GM23248 (cell line): ENCODE measurements at regions not wholly inside any gene's neighbourhood (a gene's known extent, or its start where the extent isn't known, plus 50 kb on each side); places are given as distances from the start of the nearest gene placed in this dataset.
A peak's percentile ranks its signal among the peaks of the same experiment; 100 is the strongest.

Experiments used
- DNase-seq: peaks from one replicate; pipeline ENCODE4 v3.0.0-alpha.2; 2015
- H2AFZ ChIP-seq: fragments of 200-600 bp; sonication (generic); 2 replicates; pipeline ENCODE4 v1.6.1; 2016; ENCODE audit warnings: antibody characterized with exemption
- H3F3A ChIP-seq: fragments of 200-600 bp; sonication (generic); 2 replicates; pipeline ENCODE4 v1.6.1; 2016; ENCODE audit warnings: mild to moderate bottlenecking, antibody characterized with exemption, mixed run types; ENCODE audit not compliant: insufficient read depth
- H3K27ac ChIP-seq: fragments of 200-600 bp; sonication (generic); 2 replicates; pipeline ENCODE4 v1.5.1; 2016; ENCODE audit warnings: mild to moderate bottlenecking
- H3K27me3 ChIP-seq: fragments of 200-600 bp; sonication (generic); replicated peaks from 2 replicates; pipeline ENCODE4 v1.6.1; 2016; ENCODE audit warnings: mild to moderate bottlenecking; ENCODE audit not compliant: insufficient read depth
- H3K36me3 ChIP-seq: fragments of 200-600 bp; sonication (generic); 2 replicates; pipeline ENCODE4 v1.6.1; 2016; ENCODE audit warnings: low read depth, mild to moderate bottlenecking
- H3K4me1 ChIP-seq: fragments of 200-600 bp; sonication (generic); 2 replicates; pipeline ENCODE4 v1.6.1; 2016; ENCODE audit warnings: mild to moderate bottlenecking; ENCODE audit not compliant: insufficient read depth
- H3K4me2 ChIP-seq: fragments of 200-600 bp; sonication (generic); one replicate; pipeline ENCODE4 v1.6.1; 2016; ENCODE audit warnings: mild to moderate bottlenecking; ENCODE audit not compliant: unreplicated experiment
- H3K4me3 ChIP-seq: fragments of 200-600 bp; sonication (generic); 2 replicates; pipeline ENCODE4 v1.5.1; 2016; ENCODE audit warnings: mild to moderate bottlenecking
- H3K79me2 ChIP-seq: fragments of 200-600 bp; sonication (generic); 2 replicates; pipeline ENCODE4 v1.6.1; 2016; ENCODE audit warnings: mild to moderate bottlenecking; ENCODE audit not compliant: insufficient read depth
- H3K9ac ChIP-seq: fragments of 200-600 bp; sonication (generic); 2 replicates; pipeline ENCODE4 v1.6.1; 2016; ENCODE audit warnings: mild to moderate bottlenecking
- H3K9me2 ChIP-seq: fragments of 200-600 bp; sonication (generic); 2 replicates; pipeline ENCODE4 v1.6.1; 2016; ENCODE audit warnings: mixed run types, mild to moderate bottlenecking, moderate library complexity; ENCODE audit not compliant: insufficient read depth
- H3K9me3 ChIP-seq: fragments of 200-600 bp; sonication (generic); one replicate; pipeline ENCODE4 v1.6.1; 2017; ENCODE audit warnings: low read depth
- H4K20me1 ChIP-seq: fragments of 200-600 bp; sonication (generic); 2 replicates; pipeline ENCODE4 v1.6.0; 2016; ENCODE audit not compliant: insufficient read depth
- EZH2 ChIP-seq: fragments of 200-600 bp; sonication (generic); IDR thresholded peaks from 2 replicates; pipeline ENCODE4 v1.6.1; 2018; ENCODE audit warnings: antibody characterized with exemption, mild to moderate bottlenecking; ENCODE audit not compliant: insufficient read depth, poor library complexity, severe bottlenecking
- EZH2phosphoT487 ChIP-seq: fragments of 200-600 bp; sonication (generic); IDR thresholded peaks from 2 replicates; pipeline ENCODE4 v1.6.1; 2018; ENCODE audit warnings: antibody characterized with exemption, moderate library complexity, mild to moderate bottlenecking, low read depth; ENCODE audit not compliant: insufficient read depth
- WGBS, 2 experiments: methylation state at CpG; one replicate each; pipeline ENCODE4 v1.1.6; 2015 to 2017; ENCODE audit warnings: low lambda C conversion rate in 2 of 2, low coverage in 1 of 2; ENCODE audit errors: missing lambda C conversion rate in 2 of 2; 5-methylcytosine and 5-hydroxymethylcytosine counted together
- in situ Hi-C: fragments of 300-500 bp; cut with MboI; formaldehyde crosslinking; loops from 2 replicates; pipeline ENCODE4 v1.15.0; 2020

DNA sequence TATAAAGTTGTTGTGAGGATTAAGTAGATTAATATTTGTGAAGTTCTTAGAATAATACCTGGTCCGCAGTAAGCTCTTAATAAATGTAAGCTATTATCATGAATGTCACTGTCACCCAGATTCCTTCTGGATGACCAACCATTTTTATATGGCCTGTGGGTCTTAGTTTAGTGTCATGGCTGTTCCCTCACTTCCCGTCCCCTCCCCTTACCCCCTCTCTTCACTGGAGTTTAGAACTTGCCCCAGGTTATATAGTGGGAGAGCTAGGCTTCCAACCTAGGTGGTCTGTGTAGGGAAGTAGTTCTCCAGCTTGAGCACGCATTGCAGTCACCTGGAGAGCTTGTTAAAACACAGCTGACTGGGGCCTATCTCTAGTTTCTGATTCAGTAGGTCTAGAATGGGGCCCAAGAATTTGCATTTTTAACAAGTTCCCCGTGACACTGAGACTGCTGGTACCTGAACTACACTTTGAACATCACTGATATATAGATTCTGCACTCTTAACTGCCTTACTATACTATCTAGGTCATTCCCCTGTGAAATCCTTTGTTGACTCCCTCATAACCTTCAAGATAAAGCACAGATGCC lies 66.9 kb upstream of the PLAC1 start:
- no peaks in the 10 kb centered on the region for H3K27me3 ChIP-seq
- WGBS, 2 experiments = 85 to 100% methylated on average over 3 to 4 of the region's 4 CpGs
- no peaks in the 10 kb centered on the region for H4K20me1 ChIP-seq
- H3K4me3 ChIP-seq = no peak overlapping the region
- H3K9me3 ChIP-seq = no peaks in the 10 kb centered on the region
- H3K4me2 ChIP-seq = no peak overlapping the region
- H3F3A ChIP-seq = no peaks in the 10 kb centered on the region
- DNase-seq = no peak
- H3K36me3 ChIP-seq = no peaks in the 10 kb centered on the region
- TF ChIP-seq EZH2 = no peak
- no peak overlapping the region for H3K9ac ChIP-seq
- H3K9me2 ChIP-seq = no peaks in the 10 kb centered on the region
- no peaks in the 10 kb centered on the region for H3K4me1 ChIP-seq
- in situ Hi-C loops = no loop called here
- H2AFZ ChIP-seq = no peak overlapping the region
- H3K27ac ChIP-seq = no peak overlapping the region
- H3K79me2 ChIP-seq = no peaks in the 10 kb centered on the region

GRCh38 chrX:134721766-134722532 lies 63.7 kb upstream of the PLAC1 start:
- no peak for TF ChIP-seq EZH2phosphoT487
- TF ChIP-seq EZH2 = no peak
- Histone ChIP-seq H3K9me2 (no peaks in the 10 kb centered on the region), H3F3A (peaks cover 9% of the 10 kb centered on the region; the same call in 1 of the 2 replicates), H3K27me3 (no peaks in the 10 kb centered on the region), H3K9ac (no peak overlapping the region), H3K27ac (no peak overlapping the region), H3K36me3 (no peaks in the 10 kb centered on the region), H4K20me1 (no peaks in the 10 kb centered on the region), H3K4me1 (peaks cover 13% of the 10 kb centered on the region), H2AFZ (no peak overlapping the region), H3K4me3 (no peak overlapping the region), H3K9me3 (no peaks in the 10 kb centered on the region), H3K4me2 (no peak overlapping the region), H3K79me2 (no peaks in the 10 kb centered on the region)
- 86 to 93% methylated on average over 7 to 9 of the region's 9 CpGs for WGBS, 2 experiments
- DNase-seq = no peak
- in situ Hi-C loops = no loop called here

DNA sequence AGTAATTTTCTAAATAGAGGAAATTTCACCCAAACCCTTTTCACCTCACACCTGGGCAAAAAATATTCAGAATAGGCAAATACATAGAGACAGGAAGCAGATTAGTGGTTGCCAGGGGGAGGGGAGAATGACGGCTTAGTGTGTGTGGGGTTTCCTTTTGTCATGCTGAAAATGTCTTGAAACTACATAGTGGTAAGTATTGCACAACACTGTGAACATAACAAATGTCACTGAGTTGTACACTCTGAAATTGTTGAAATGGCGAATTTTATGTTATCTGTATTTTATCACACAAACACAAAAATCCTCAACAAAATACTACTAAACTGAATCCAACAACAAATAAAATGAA lies 60.7 kb upstream of the PLAC1 start:
- Histone ChIP-seq H2AFZ (no peak overlapping the region), H3F3A (peaks cover 9% of the 10 kb centered on the region; the same call in 1 of the 2 replicates), H4K20me1 (no peaks in the 10 kb centered on the region), H3K4me3 (no peak overlapping the region), H3K9ac (peak overlapping the region; percentile 33; the same call in 1 of the 2 replicates), H3K79me2 (no peaks in the 10 kb centered on the region), H3K9me2 (no peaks in the 10 kb centered on the region), H3K9me3 (no peaks in the 10 kb centered on the region), H3K4me1 (peaks cover 13% of the 10 kb centered on the region), H3K36me3 (no peaks in the 10 kb centered on the region), H3K27me3 (no peaks in the 10 kb centered on the region), H3K4me2 (peak overlapping the region; percentile 12), H3K27ac (peak overlapping the region; percentile 63)
- in situ Hi-C loops = no loop called here
- WGBS, 2 experiments = 66 to 71% methylated on average over 2 of the region's 2 CpGs
- TF ChIP-seq EZH2phosphoT487 = no peak
- DNase-seq = no peak

GRCh38 chrX:134718105-134718965 lies 60.1 kb upstream of the PLAC1 start:
- H3K4me3 ChIP-seq = no peak overlapping the region
- no peaks in the 10 kb centered on the region for H3K9me3 ChIP-seq
- no peak for TF ChIP-seq EZH2phosphoT487
- TF ChIP-seq EZH2 = no peak
- peak overlapping the region; percentile 58; the same call in 1 of the 2 replicates for H2AFZ ChIP-seq
- peak overlapping the region; percentile 12 for H3K4me2 ChIP-seq
- peaks cover 13% of the 10 kb centered on the region for H3K4me1 ChIP-seq
- 4 to 10% methylated on average over 4 to 5 of the region's 5 CpGs for WGBS, 2 experiments
- peak overlapping the region; percentile 33; the same call in 1 of the 2 replicates for H3K9ac ChIP-seq
- in situ Hi-C loops = no loop called here
- peak; percentile 93 for DNase-seq
- no peaks in the 10 kb centered on the region for H3K9me2 ChIP-seq
- no peaks in the 10 kb centered on the region for H4K20me1 ChIP-seq
- no peaks in the 10 kb centered on the region for H3K36me3 ChIP-seq
- peaks cover 9% of the 10 kb centered on the region; the same call in 1 of the 2 replicates for H3F3A ChIP-seq
- H3K27ac ChIP-seq = peak overlapping the region; percentile 63
- no peaks in the 10 kb centered on the region for H3K27me3 ChIP-seq
- H3K79me2 ChIP-seq = no peaks in the 10 kb centered on the region
